ENCODE measurements at regions not wholly inside any gene's neighbourhood (a gene's known extent, or its start where the extent isn't known, plus 50 kb on each side); places are given as distances from the start of the nearest gene placed in this dataset.
"Not testable (repeated sequence)": the region's sequence is repeated elsewhere in the genome, so short reads cannot be mapped to it uniquely, and the experiment has no call there.

- DNase-seq: no peak
Measured at GRCh38 chr13:80168089-80168850, 172.7 kb downstream of the SPRY2 start.

- DNase-seq: no peak
Measured at GRCh38 chr13:80166352-80166751, 174.6 kb downstream of the SPRY2 start.

GRCh38 chr13:80164462-80164861, 176.5 kb downstream of the SPRY2 start:
- no peak for DNase-seq

GRCh38 chr13:80161896-80162295, 179.0 kb downstream of the SPRY2 start:
- no peak for DNase-seq

GRCh38 chr13:80161219-80161618, 179.7 kb downstream of the SPRY2 start:
- no peak for DNase-seq

GRCh38 chr13:80160110-80160509, 180.8 kb downstream of the SPRY2 start:
- DNase-seq: no peak

GRCh38 chr13:80157261-80157932, 183.5 kb downstream of the SPRY2 start:
- no peak for DNase-seq

- DNase-seq: not testable (repeated sequence)
Measured at GRCh38 chr13:80152142-80152541, 188.8 kb downstream of the SPRY2 start.

- DNase-seq: no peak
Measured at GRCh38 chr13:80151016-80151415, 189.9 kb downstream of the SPRY2 start.

GRCh38 chr13:80149736-80150135, 191.2 kb downstream of the SPRY2 start:
- DNase-seq: no peak

- no peak for DNase-seq
Measured at GRCh38 chr13:80145171-80145690, 195.7 kb downstream of the SPRY2 start.

GRCh38 chr13:80144493-80144892, 196.4 kb downstream of the SPRY2 start:
- no peak for DNase-seq

GRCh38 chr13:80141123-80141849, 199.6 kb downstream of the SPRY2 start:
- DNase-seq: no peak

- DNase-seq: no peak
Measured at GRCh38 chr13:80140685-80141084, 200.2 kb downstream of the SPRY2 start.

GRCh38 chr13:80139196-80139595, 201.7 kb downstream of the SPRY2 start:
- no peak for DNase-seq

GRCh38 chr13:80137994-80138393, 202.9 kb downstream of the SPRY2 start:
- no peak for DNase-seq

GRCh38 chr13:80134346-80134745, 206.6 kb downstream of the SPRY2 start:
- no peak for DNase-seq

- DNase-seq: no peak
Measured at GRCh38 chr13:80133631-80134261, 207.2 kb downstream of the SPRY2 start.

GRCh38 chr13:80132741-80133601, 208.0 kb downstream of the SPRY2 start:
- DNase-seq: no peak

- DNase-seq: no peak
Measured at GRCh38 chr13:80131204-80131603, 209.7 kb downstream of the SPRY2 start.

- no peak for DNase-seq
Measured at GRCh38 chr13:80126389-80127068, 214.4 kb downstream of the SPRY2 start.

- no peak for DNase-seq
Measured at GRCh38 chr13:80123945-80124344, 217.0 kb downstream of the SPRY2 start.
